SK-N-SH treated with all-trans-retinoic acid at 6 μM for 48 hours (cell line): ENCODE measurements at regions not wholly inside any gene's neighbourhood (a gene's known extent, or its start where the extent isn't known, plus 50 kb on each side); places are given as distances from the start of the nearest gene placed in this dataset.

ENCODE experiments used
- ATAC-seq: fragments of 200-7000 bp; cut with Tn5 transposase; 3 replicates; pipeline ENCODE4 v1.9.1; 2020; ENCODE audit warnings: mild to moderate bottlenecking, moderate library complexity
- ARNTL ChIP-seq: fragments of 450-650 bp; formaldehyde crosslinking; IDR thresholded peaks from 2 replicates; pipeline ENCODE4 v1.5.0; 2020; ENCODE audit warnings: low read depth, mild to moderate bottlenecking, moderate library complexity, borderline replicate concordance
- BACH2 ChIP-seq: fragments of 250-450 bp; sonication (Bioruptor Pico); IDR thresholded peaks from 2 replicates; pipeline ENCODE4 v1.9.0; 2021; ENCODE audit warnings: mild to moderate bottlenecking, borderline replicate concordance
- CSDC2 ChIP-seq: fragments of 250-450 bp; sonication (Bioruptor Pico); IDR thresholded peaks from 2 replicates; pipeline ENCODE4 v1.5.0; 2020; ENCODE audit warnings: mild to moderate bottlenecking, moderate library complexity
- ESRRG ChIP-seq: fragments of 250-450 bp; sonication (Bioruptor Pico); IDR thresholded peaks from 2 replicates; pipeline ENCODE4 v1.6.1; 2021; ENCODE audit warnings: mild to moderate bottlenecking
- GLIS3 ChIP-seq: fragments of 250-450 bp; sonication (Bioruptor Pico); IDR thresholded peaks from 2 replicates; pipeline ENCODE4 v1.5.0; 2020; ENCODE audit warnings: mild to moderate bottlenecking, moderate library complexity
- ISL1 ChIP-seq: fragments of 250-450 bp; sonication (Bioruptor Pico); IDR thresholded peaks from 2 replicates; pipeline ENCODE4 v2.1.2; 2022; ENCODE audit warnings: mild to moderate bottlenecking, moderate library complexity
- OSR1 ChIP-seq: fragments of 250-450 bp; sonication (Bioruptor Pico); IDR thresholded peaks from 2 replicates; pipeline ENCODE4 v1.8.0; 2022; ENCODE audit warnings: moderate library complexity, mild to moderate bottlenecking, inconsistent platforms
- PPARA ChIP-seq: fragments of 250-450 bp; sonication (Bioruptor Pico); IDR thresholded peaks from 2 replicates; pipeline ENCODE4 v1.5.0; 2020; ENCODE audit warnings: mild to moderate bottlenecking, borderline replicate concordance
- RARB ChIP-seq: fragments of 250-450 bp; sonication (Bioruptor Pico); IDR thresholded peaks from 2 replicates; pipeline ENCODE4 v1.8.0; 2021; ENCODE audit warnings: mild to moderate bottlenecking, moderate library complexity
- SNAI2 ChIP-seq: fragments of 250-450 bp; sonication (Bioruptor Pico); IDR thresholded peaks from 2 replicates; pipeline ENCODE4 v1.5.0; 2020; ENCODE audit warnings: mild to moderate bottlenecking, moderate library complexity
- TCF4 ChIP-seq: fragments of 250-450 bp; sonication (Bioruptor Pico); IDR thresholded peaks from 2 replicates; pipeline ENCODE4 v1.8.0; 2021; ENCODE audit warnings: mild to moderate bottlenecking, moderate library complexity, borderline replicate concordance
- TOX ChIP-seq: fragments of 250-450 bp; sonication (Bioruptor Pico); IDR thresholded peaks from 2 replicates; pipeline ENCODE4 v1.8.0; 2021; ENCODE audit warnings: mild to moderate bottlenecking, moderate library complexity, borderline replicate concordance
- ZC3H10 ChIP-seq: fragments of 250-450 bp; sonication (Bioruptor Pico); IDR thresholded peaks from 2 replicates; pipeline ENCODE4 v1.5.1; 2021; ENCODE audit warnings: mild to moderate bottlenecking, moderate library complexity
- ZFP3 ChIP-seq: fragments of 250-450 bp; sonication (Bioruptor Pico); IDR thresholded peaks from 2 replicates; pipeline ENCODE4 v1.5.0; 2020; ENCODE audit warnings: mild to moderate bottlenecking, moderate library complexity
- ZFP30 ChIP-seq: fragments of 450-650 bp; formaldehyde crosslinking; IDR thresholded peaks from 2 replicates; pipeline ENCODE4 v1.5.0; 2022; ENCODE audit warnings: mild to moderate bottlenecking, moderate library complexity
- ZNF565 ChIP-seq: fragments of 450-650 bp; formaldehyde crosslinking; conservative IDR thresholded peaks from 2 replicates; pipeline ENCODE4 v1.5.0; 2020; ENCODE audit warnings: low read depth, mild to moderate bottlenecking, moderate library complexity
- ZNF70 ChIP-seq: fragments of 450-650 bp; formaldehyde crosslinking; IDR thresholded peaks from 2 replicates; pipeline ENCODE4 v1.5.0; 2020; ENCODE audit warnings: mild to moderate bottlenecking, moderate library complexity
- ZNF8 ChIP-seq: fragments of 450-650 bp; formaldehyde crosslinking; IDR thresholded peaks from 2 replicates; pipeline ENCODE4 v1.5.0; 2020; ENCODE audit warnings: mild to moderate bottlenecking, moderate library complexity
- TF ChIP-seq, protein P1 (sequence below): fragments of 250-450 bp; sonication (Bioruptor Pico); IDR thresholded peaks from 2 replicates; pipeline ENCODE4 v1.5.1; 2020; ENCODE audit warnings: low read depth, mild to moderate bottlenecking, moderate library complexity
- TF ChIP-seq, protein P2 (sequence below): fragments of 250-450 bp; sonication (Bioruptor Pico); IDR thresholded peaks from 2 replicates; pipeline ENCODE4 v1.5.1; 2021; ENCODE audit warnings: mild to moderate bottlenecking, moderate library complexity
- TF ChIP-seq, protein P3 (sequence below): fragments of 250-450 bp; sonication (Bioruptor Pico); IDR thresholded peaks from 2 replicates; pipeline ENCODE4 v1.5.0; 2020; ENCODE audit warnings: mild to moderate bottlenecking, moderate library complexity
- TF ChIP-seq, protein P4 (sequence below): fragments of 250-450 bp; sonication (Bioruptor Pico); IDR thresholded peaks from 2 replicates; pipeline ENCODE4 v1.8.0; 2020; ENCODE audit warnings: mild to moderate bottlenecking, moderate library complexity, borderline replicate concordance

DNA sequence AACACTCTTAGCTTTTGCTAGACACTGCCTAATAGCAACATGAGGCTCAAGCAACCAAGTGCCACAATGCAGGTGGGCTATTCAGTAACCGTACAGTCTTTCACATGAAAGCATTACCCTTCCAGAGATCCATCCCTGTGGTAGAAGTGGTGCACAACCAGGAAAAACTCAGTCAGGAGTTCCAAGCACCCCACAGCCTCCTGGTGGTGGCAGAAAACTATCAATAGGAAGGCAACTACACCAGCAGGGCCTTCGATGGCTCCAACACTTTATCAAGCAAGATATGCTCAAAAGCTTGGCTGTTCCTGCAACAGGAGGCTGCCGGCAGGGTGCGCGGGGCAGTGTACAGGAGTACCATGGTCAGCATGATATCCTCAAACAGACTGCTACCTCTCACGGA, 176.1 kb upstream of the DLGAP1 start:
- no peak for ATAC-seq
- TF ChIP-seq PPARA (CRISPR knock-in tag) = no peak
- no peak for TF ChIP-seq ZNF8 (CRISPR knock-in tag)
- TF ChIP-seq BACH2 (CRISPR knock-in tag) = no peak
- TF ChIP-seq, protein P1, sequence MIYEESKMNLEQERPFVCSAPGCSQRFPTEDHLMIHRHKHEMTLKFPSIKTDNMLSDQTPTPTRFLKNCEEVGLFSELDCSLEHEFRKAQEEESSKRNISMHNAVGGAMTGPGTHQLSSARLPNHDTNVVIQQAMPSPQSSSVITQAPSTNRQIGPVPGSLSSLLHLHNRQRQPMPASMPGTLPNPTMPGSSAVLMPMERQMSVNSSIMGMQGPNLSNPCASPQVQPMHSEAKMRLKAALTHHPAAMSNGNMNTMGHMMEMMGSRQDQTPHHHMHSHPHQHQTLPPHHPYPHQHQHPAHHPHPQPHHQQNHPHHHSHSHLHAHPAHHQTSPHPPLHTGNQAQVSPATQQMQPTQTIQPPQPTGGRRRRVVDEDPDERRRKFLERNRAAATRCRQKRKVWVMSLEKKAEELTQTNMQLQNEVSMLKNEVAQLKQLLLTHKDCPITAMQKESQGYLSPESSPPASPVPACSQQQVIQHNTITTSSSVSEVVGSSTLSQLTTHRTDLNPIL = no peak
- no peak for TF ChIP-seq GLIS3 (CRISPR knock-in tag)
- TF ChIP-seq ZC3H10 (CRISPR knock-in tag) = no peak
- no peak for TF ChIP-seq ARNTL (CRISPR knock-in tag)
- TF ChIP-seq ZNF70 (CRISPR knock-in tag) = no peak
- no peak for TF ChIP-seq ZFP30 (CRISPR knock-in tag)
- TF ChIP-seq TCF4 (CRISPR knock-in tag) = no peak
- no peak for TF ChIP-seq ESRRG (CRISPR knock-in tag)
- TF ChIP-seq, protein P2, sequence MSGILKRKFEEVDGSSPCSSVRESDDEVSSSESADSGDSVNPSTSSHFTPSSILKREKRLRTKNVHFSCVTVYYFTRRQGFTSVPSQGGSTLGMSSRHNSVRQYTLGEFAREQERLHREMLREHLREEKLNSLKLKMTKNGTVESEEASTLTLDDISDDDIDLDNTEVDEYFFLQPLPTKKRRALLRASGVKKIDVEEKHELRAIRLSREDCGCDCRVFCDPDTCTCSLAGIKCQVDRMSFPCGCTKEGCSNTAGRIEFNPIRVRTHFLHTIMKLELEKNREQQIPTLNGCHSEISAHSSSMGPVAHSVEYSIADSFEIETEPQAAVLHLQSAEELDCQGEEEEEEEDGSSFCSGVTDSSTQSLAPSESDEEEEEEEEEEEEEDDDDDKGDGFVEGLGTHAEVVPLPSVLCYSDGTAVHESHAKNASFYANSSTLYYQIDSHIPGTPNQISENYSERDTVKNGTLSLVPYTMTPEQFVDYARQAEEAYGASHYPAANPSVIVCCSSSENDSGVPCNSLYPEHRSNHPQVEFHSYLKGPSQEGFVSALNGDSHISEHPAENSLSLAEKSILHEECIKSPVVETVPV (CRISPR knock-in tag) = no peak

DNA sequence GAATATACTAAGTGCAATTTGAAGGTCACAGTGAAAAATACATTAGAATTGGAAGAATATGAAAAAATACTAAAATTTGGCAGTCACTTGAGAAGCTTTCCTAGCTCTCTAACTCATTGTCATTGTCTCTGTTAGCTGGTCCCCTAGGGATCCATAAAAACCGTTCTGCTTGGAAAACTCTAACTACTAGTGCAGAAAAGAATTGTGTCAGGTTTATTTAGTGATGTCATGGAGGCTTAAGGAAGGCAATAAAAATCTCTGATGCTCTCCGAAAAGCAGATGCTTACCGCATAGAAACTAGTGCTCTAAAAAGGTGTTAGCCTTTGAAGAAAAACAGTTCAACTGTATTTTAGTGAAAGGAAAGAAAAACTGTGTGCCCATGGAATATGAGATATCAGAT, 150.1 kb upstream of the DLGAP1 start:
- TF ChIP-seq ZC3H10 (CRISPR knock-in tag) (no peak), CSDC2 (no peak), GLIS3 (CRISPR knock-in tag) (no peak), OSR1 (CRISPR knock-in tag) (no peak), ZFP3 (CRISPR knock-in tag) (no peak), ARNTL (CRISPR knock-in tag) (no peak), ESRRG (CRISPR knock-in tag) (no peak), PPARA (CRISPR knock-in tag) (no peak)
- TF ChIP-seq, protein P1 = no peak
- ATAC-seq = no peak

DNA sequence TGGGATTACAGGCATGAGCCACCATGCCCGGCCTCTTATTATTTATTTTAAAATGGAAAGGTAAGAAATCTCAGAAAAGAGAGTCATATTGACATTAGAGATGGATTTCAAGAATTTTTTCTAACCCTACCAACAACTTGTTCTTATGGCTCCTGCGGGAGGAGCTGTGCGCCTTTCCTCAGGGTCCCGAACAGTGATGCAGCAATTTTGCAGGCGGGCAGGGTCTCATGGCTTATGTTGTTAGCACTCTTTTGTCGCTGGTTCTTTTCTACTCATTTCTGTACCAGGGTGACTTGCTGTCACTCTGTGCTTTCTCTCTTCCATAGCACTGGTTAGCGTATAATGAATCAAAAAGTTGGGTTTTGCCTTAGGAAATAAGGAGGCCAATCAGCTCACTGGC, 148.8 kb upstream of the DLGAP1 start:
- no peak for TF ChIP-seq ZNF70 (CRISPR knock-in tag)
- TF ChIP-seq TCF4 (CRISPR knock-in tag) = no peak
- no peak for TF ChIP-seq ZFP30 (CRISPR knock-in tag)
- TF ChIP-seq, protein P2 (CRISPR knock-in tag) = no peak
- no peak for TF ChIP-seq ISL1
- TF ChIP-seq, protein P3, sequence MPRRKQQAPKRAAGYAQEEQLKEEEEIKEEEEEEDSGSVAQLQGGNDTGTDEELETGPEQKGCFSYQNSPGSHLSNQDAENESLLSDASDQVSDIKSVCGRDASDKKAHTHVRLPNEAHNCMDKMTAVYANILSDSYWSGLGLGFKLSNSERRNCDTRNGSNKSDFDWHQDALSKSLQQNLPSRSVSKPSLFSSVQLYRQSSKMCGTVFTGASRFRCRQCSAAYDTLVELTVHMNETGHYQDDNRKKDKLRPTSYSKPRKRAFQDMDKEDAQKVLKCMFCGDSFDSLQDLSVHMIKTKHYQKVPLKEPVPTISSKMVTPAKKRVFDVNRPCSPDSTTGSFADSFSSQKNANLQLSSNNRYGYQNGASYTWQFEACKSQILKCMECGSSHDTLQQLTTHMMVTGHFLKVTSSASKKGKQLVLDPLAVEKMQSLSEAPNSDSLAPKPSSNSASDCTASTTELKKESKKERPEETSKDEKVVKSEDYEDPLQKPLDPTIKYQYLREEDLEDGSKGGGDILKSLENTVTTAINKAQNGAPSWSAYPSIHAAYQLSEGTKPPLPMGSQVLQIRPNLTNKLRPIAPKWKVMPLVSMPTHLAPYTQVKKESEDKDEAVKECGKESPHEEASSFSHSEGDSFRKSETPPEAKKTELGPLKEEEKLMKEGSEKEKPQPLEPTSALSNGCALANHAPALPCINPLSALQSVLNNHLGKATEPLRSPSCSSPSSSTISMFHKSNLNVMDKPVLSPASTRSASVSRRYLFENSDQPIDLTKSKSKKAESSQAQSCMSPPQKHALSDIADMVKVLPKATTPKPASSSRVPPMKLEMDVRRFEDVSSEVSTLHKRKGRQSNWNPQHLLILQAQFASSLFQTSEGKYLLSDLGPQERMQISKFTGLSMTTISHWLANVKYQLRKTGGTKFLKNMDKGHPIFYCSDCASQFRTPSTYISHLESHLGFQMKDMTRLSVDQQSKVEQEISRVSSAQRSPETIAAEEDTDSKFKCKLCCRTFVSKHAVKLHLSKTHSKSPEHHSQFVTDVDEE = no peak
- TF ChIP-seq GLIS3 (CRISPR knock-in tag) = no peak
- TF ChIP-seq OSR1 (CRISPR knock-in tag) = no peak
- no peak for TF ChIP-seq PPARA (CRISPR knock-in tag)
- TF ChIP-seq ZFP3 (CRISPR knock-in tag) = no peak
- TF ChIP-seq ZC3H10 (CRISPR knock-in tag) = no peak
- TF ChIP-seq, protein P1 = no peak
- TF ChIP-seq RARB (CRISPR knock-in tag) = no peak
- no peak for TF ChIP-seq TOX
- TF ChIP-seq CSDC2 = no peak
- TF ChIP-seq ZNF8 (CRISPR knock-in tag) = no peak
- TF ChIP-seq, protein P4, sequence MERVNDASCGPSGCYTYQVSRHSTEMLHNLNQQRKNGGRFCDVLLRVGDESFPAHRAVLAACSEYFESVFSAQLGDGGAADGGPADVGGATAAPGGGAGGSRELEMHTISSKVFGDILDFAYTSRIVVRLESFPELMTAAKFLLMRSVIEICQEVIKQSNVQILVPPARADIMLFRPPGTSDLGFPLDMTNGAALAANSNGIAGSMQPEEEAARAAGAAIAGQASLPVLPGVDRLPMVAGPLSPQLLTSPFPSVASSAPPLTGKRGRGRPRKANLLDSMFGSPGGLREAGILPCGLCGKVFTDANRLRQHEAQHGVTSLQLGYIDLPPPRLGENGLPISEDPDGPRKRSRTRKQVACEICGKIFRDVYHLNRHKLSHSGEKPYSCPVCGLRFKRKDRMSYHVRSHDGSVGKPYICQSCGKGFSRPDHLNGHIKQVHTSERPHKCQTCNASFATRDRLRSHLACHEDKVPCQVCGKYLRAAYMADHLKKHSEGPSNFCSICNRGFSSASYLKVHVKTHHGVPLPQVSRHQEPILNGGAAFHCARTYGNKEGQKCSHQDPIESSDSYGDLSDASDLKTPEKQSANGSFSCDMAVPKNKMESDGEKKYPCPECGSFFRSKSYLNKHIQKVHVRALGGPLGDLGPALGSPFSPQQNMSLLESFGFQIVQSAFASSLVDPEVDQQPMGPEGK = no peak
- TF ChIP-seq ZNF565 (CRISPR knock-in tag) = no peak
- TF ChIP-seq BACH2 (CRISPR knock-in tag) = no peak
- TF ChIP-seq SNAI2 (CRISPR knock-in tag) = no peak
- ATAC-seq = no peak
